ENCODE measurements at regions not wholly inside any gene's neighbourhood (a gene's known extent, or its start where the extent isn't known, plus 50 kb on each side); places are given as distances from the start of the nearest gene placed in this dataset.

DNA sequence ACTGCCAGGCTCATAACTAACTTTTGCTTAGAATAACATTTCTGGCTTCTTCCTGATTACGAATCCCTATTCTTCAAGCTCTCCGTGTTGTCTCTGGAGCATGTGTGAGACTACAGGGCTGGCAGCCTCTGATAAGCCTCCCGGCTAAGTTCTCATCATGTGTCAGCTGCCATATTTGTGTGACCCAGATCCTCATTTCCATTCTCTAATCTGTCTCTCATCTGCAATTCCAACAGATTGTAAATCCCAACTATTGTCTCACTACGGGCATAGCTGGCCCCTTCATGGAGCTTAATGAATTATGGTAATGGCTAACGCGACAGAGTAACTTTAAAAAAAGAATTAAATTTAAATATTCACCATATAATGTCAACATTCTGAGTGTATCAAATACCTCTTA, 165.4 kb downstream of the CMPK2 start (continued):
- TF ChIP-seq, protein P1, sequence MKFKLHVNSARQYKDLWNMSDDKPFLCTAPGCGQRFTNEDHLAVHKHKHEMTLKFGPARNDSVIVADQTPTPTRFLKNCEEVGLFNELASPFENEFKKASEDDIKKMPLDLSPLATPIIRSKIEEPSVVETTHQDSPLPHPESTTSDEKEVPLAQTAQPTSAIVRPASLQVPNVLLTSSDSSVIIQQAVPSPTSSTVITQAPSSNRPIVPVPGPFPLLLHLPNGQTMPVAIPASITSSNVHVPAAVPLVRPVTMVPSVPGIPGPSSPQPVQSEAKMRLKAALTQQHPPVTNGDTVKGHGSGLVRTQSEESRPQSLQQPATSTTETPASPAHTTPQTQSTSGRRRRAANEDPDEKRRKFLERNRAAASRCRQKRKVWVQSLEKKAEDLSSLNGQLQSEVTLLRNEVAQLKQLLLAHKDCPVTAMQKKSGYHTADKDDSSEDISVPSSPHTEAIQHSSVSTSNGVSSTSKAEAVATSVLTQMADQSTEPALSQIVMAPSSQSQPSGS (IDR thresholded peaks at IDR 0.05; ENCODE audit: low read length), result no peak
- no peak for TF ChIP-seq GTF2F1 (IDR thresholded peaks at IDR 0.05; ENCODE audit: borderline replicate concordance, low read depth, low read length)
- no peak for TF ChIP-seq HDAC2 (IDR thresholded peaks at IDR 0.05; ENCODE audit: borderline replicate concordance in 1 of 2, low read depth in 2 of 2, low read length in 2 of 2)
- TF ChIP-seq SIN3A (conservative IDR thresholded peaks at IDR 0.05 in 1 of 2, IDR thresholded peaks at IDR 0.05 in 1 of 2; ENCODE audit: low read depth in 1 of 2, low read length in 2 of 2), result no peak

All from H1 (cell line).